ENCODE measurements at regions not wholly inside any gene's neighbourhood (a gene's known extent, or its start where the extent isn't known, plus 50 kb on each side); places are given as distances from the start of the nearest gene placed in this dataset.

DNA sequence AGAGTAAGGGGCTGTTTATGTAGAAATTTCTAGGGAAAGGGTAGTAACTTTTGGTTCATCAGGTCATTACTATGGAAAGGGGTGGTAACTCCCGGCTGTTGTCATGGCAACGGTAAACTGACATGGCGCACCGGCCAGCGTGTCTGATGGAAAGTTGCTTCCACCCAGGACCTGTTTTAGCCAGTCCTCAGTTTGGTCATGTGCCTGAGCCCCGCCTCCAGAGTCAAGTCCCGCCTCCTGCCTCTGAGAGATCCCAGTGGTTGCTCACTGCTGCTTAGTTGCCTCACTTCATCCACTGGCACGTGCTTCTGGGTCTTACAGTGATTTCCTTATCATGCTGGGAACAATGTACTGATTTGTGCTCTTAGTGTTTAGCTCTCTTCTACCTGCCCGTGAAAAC, 455.2 kb upstream of the ZNF507 start:
- no peak for TF ChIP-seq POLR2AphosphoS5 (IDR thresholded peaks at IDR 0.05)
- TF ChIP-seq, protein P1, sequence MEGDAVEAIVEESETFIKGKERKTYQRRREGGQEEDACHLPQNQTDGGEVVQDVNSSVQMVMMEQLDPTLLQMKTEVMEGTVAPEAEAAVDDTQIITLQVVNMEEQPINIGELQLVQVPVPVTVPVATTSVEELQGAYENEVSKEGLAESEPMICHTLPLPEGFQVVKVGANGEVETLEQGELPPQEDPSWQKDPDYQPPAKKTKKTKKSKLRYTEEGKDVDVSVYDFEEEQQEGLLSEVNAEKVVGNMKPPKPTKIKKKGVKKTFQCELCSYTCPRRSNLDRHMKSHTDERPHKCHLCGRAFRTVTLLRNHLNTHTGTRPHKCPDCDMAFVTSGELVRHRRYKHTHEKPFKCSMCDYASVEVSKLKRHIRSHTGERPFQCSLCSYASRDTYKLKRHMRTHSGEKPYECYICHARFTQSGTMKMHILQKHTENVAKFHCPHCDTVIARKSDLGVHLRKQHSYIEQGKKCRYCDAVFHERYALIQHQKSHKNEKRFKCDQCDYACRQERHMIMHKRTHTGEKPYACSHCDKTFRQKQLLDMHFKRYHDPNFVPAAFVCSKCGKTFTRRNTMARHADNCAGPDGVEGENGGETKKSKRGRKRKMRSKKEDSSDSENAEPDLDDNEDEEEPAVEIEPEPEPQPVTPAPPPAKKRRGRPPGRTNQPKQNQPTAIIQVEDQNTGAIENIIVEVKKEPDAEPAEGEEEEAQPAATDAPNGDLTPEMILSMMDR (IDR thresholded peaks at IDR 0.05): no peak

Measured in upper lobe of left lung (tissue), 4 donors.